ENCODE measurements at regions not wholly inside any gene's neighbourhood (a gene's known extent, or its start where the extent isn't known, plus 50 kb on each side); places are given as distances from the start of the nearest gene placed in this dataset.

- no peak for DNase-seq
These were observed 170.8 kb upstream of the SAMSN1 start for GRCh38 chr21:14716761-14717396.

GRCh38 chr21:14713109-14713508 lies 167.0 kb upstream of the SAMSN1 start:
- no peak for DNase-seq

DNA sequence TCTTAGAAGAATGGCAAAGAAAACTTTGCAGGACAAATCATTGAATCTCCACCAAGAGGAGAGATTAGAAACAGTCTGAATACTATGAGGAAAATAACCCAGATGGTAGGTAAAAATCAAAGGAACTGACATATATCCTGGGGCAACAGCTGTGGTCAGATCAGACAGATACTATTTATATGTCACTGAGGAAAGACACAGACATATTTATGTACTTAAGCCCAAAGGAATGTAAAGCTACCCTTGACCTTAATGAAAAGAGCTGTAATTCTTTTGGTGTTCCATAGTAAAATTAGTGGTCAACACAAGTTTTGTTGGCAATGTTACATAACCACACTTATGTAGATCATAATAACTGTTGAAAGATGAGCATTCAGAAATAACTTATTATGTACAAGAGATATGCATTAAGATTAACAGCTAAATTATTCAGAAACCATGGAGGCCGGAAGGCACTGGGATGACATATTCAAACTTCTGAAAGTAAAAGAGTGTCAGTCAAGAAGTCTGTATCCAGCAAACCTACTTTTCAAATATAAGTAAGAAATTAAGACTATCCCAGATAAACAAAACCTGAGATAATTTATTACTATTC lies 166.1 kb upstream of the SAMSN1 start:
- DNase-seq: no peak

GRCh38 chr21:14711287-14711686 lies 165.2 kb upstream of the SAMSN1 start:
- DNase-seq: no peak

DNA sequence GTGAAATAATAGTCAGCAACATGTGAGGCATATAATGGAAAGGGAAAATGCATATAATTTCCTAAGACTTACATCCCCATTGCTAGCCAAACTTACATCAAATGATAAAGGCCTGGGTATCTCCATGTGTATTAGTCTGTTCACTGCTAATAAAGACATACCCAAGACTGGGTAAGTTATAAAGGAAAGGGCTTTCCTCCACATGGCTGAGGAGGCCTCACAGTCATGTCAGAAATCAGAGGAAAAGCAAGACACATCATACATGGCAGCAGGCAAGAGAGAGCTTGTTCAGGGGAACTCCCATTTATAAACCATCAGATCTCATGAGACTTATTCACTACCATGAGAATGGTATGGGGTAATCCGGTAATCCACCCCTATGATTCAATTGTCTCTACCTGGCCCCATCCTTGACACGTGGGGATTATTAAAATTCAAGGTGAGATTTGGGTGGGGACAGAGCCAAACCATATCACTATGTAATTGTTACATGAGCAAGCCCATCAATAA lies 161.5 kb upstream of the SAMSN1 start:
- DNase-seq: no peak

- no peak for DNase-seq
These were observed 160.8 kb upstream of the SAMSN1 start for GRCh38 chr21:14706712-14707510.

DNA sequence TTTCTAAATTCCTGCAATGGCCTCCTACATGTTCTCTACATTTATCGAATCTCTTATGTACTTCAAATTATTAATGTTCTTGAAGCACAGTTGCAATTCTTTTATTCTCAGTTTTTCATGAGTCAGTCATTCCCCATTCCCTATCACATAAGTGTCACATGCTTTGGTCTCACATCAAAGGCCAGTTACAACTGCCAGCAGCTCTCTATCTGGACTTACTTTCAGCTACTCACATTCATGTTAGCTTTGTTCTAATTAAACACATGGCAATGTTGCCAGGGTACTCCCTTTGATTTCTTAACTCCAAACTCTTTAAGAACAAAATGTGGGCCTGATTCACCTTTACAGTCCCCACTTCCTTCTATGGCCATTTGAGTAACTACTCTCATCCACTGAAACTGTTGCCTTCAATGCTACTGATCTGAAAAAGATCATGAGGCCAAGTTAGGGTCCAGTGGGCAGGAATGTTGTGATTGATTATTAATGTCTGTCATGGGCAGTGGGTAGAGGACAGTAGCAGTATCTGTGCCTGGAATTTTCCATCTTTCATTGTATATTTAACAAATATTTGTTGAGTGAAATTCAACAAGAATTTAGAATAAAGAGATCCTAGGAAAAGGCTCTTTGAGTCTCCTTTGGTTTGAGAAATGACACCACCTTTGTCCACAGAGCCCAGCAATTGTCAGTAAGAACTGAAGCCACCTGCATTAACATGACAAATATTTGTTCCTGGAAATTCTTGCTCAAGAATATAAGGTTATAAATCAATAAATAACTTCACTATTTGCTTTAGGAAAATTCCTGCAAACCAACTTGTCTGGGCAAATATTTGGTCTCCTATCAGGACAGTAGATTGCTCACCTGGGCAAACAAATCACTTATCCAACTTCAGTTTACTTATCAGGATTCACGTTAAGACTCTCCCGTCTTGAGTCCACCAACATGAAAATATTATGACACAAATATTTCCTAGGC lies 153.6 kb upstream of the SAMSN1 start:
- DNase-seq: no peak

GRCh38 chr21:14697769-14698168 lies 151.7 kb upstream of the SAMSN1 start:
- DNase-seq: no peak

- no peak for DNase-seq
These were observed 148.7 kb upstream of the SAMSN1 start for GRCh38 chr21:14694817-14695216.

GRCh38 chr21:14693997-14694396 lies 147.9 kb upstream of the SAMSN1 start:
- DNase-seq: no peak

- DNase-seq: no peak
These were observed 145.8 kb upstream of the SAMSN1 start for GRCh38 chr21:14691914-14692313.

GRCh38 chr21:14690886-14691285 lies 144.8 kb upstream of the SAMSN1 start:
- DNase-seq: no peak

DNA sequence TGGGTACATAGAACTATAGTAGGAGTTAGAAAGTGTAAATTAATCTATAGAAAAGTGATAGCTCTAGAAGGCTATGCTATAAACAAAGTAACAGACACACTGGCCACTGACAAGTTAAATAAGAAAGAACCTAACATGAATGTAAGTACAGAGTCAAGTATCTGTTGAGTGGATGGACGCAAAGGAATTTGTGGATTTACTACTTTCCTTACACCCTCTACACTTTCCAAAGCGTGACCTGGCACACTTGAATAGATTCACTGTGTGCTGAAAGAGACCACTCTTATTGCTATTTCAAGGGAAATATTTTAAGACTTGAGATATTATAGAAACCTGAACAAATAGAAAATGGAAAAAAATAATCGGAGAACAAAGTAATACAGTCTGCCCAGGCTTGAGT lies 142.8 kb upstream of the SAMSN1 start:
- DNase-seq: no peak

GRCh38 chr21:14688412-14688811 lies 142.3 kb upstream of the SAMSN1 start:
- no peak for DNase-seq

DNA sequence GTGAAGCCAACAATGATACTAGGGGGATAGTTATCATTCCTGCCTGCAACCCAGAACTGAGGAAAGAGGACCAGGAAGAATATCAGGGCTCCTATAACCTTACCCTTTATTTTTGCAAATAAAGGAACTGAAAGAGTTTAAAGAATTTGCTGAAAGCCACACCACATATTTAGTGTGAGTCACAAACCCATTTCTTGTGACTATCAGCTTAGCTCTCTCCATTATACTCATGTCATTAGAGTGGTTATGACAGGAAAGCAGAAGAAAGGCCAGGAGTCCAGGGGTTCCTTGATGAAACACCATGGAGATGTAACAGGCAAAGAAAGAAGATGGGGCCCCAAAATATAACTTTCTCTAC lies 141.1 kb upstream of the SAMSN1 start:
- DNase-seq: no peak

- DNase-seq: no peak
These were observed 140.6 kb upstream of the SAMSN1 start for GRCh38 chr21:14686466-14687267.

GRCh38 chr21:14685568-14685967 lies 139.5 kb upstream of the SAMSN1 start:
- no peak for DNase-seq

- no peak for DNase-seq
These were observed 138.0 kb upstream of the SAMSN1 start for GRCh38 chr21:14684071-14684470.

GRCh38 chr21:14683063-14683462 lies 136.9 kb upstream of the SAMSN1 start:
- no peak for DNase-seq

DNA sequence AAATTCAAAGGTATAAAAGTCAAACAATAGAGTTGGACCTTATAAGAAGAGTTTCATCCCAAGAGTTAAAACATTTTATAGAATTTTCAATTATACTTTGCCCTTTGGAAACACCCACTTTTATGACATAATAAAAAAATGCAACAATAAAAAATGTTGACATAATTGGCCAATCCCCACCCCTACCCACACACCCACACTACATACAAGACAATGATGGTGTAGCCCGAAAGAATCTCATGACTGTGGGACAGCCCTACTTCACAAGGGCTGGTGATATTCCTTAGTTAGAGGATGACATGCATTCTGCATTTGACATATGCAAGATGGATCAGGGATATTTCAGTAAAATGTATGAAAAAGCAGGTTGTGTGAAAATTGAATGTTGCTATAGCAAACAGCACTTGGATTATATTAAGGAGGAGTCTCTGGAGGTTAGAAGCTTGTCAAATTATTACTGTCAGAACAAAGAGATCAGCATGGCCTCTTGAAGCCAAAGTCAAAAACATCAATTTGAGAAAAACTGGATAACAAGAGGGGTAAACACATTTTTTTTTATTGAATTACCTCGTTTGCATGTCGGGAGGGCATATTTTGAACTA lies 133.0 kb upstream of the SAMSN1 start:
- DNase-seq: no peak

- no peak for DNase-seq
These were observed 131.6 kb upstream of the SAMSN1 start for GRCh38 chr21:14677639-14678179.

Data from stimulated activated CD4-positive, alpha-beta T cell treated with anti-CD3 and anti-CD28 coated beads, Interleukin-1b, Interleukin-23, amount 100 ng/mL, for 48 hours (primary cell).